K562 (cell line): ENCODE measurements at regions not wholly inside any gene's neighbourhood (a gene's known extent, or its start where the extent isn't known, plus 50 kb on each side); places are given as distances from the start of the nearest gene placed in this dataset.

ENCODE experiments used
- ATAC-seq: fragments of 200-7000 bp; cut with Tn5 transposase; 3 replicates; pipeline ENCODE4 v1.9.1; 2020; ENCODE audit warnings: moderate library complexity
- BruUV-seq: library from RNA; stranded (reverse); fragments of 400-500 nt; replicated peaks from 2 replicates; lab custom pipeline; 2021; lab: Mats Ljungman, UMichigan
- CTCF ChIA-PET: fragments of 300-600 bp; formaldehyde crosslinking; extraction: SDS; loops from one replicate; lab custom pipeline; 2021; ENCODE audit warnings: low intra/inter-chr PET ratio; lab: Yijun Ruan, JAX
- POLR2A ChIA-PET: fragments of 300-600, 350-650 bp; sonication (Branson Sonifier 250); formaldehyde crosslinking; extraction: SDS; loops from one replicate; lab custom pipeline; 2021; ENCODE audit warnings: antibody characterized with exemption, inconsistent platforms; lab: Yijun Ruan, JAX
- DNase-seq, 4 experiments: peaks; one replicate each; pipeline versions ENCODE4 v3.0.0 to v3.0.0-alpha.2; 2011 to 2018; ENCODE audit warnings: low spot score in 3 of 4, mixed read lengths in 3 of 4; ENCODE audit errors: extremely low read depth in 1 of 4
- FAIRE-seq: peaks from 2 replicates; lab custom pipeline; 2011; peaks lifted over from hg19 to GRCh38; lab: Jason Lieb, UNC
- H2AFZ ChIP-seq: 2 replicates; pipeline ENCODE4 v1.6.0; 2011; ENCODE audit warnings: low read depth, low read length, control low read depth, inconsistent platforms
- H3K27ac ChIP-seq: fragments of 200-600 bp; 3 replicates; pipeline ENCODE4 v1.8.0; 2011; ENCODE audit warnings: low read depth, mild to moderate bottlenecking, control low read depth, inconsistent platforms, low read length, moderate library complexity, mixed read lengths; ENCODE audit errors: extremely low read depth
- H3K27me3 ChIP-seq, 2 experiments: fragments of 300-600 bp in 1 of 2; 2 replicates in 1 of 2; 3 replicates in 1 of 2; pipeline versions ENCODE4 v1.6.0 to v1.8.0; 2011; ENCODE audit warnings: inconsistent platforms in 2 of 2, low read length in 2 of 2, mild to moderate bottlenecking in 1 of 2, mixed read lengths in 1 of 2, moderate library complexity in 1 of 2; ENCODE audit not compliant: control insufficient read depth in 2 of 2, insufficient read depth in 2 of 2
- H3K36me3 ChIP-seq: fragments of 300-600 bp; 3 replicates; pipeline ENCODE4 v1.8.0; 2011; ENCODE audit warnings: mild to moderate bottlenecking, low read length, inconsistent platforms; ENCODE audit not compliant: control insufficient read depth, insufficient read depth
- H3K4me1 ChIP-seq, 2 experiments: fragments of 200-600 bp in 1 of 2; replicated peaks in 1 of 2; 2 replicates in 1 of 2; 3 replicates in 1 of 2; pipeline versions ENCODE4 v1.5.1 to v1.8.0; 2011; ENCODE audit warnings: inconsistent platforms in 2 of 2, low read length in 2 of 2, mild to moderate bottlenecking in 1 of 2, mixed read lengths in 1 of 2, moderate library complexity in 1 of 2; ENCODE audit not compliant: control insufficient read depth in 2 of 2, insufficient read depth in 2 of 2
- H3K4me2 ChIP-seq: 2 replicates; pipeline ENCODE4 v1.6.1; 2011; ENCODE audit warnings: low read length, control low read depth, inconsistent platforms, mixed read lengths; ENCODE audit not compliant: insufficient read depth
- H3K4me3 ChIP-seq: fragments of 200-600 bp; sonication (generic), shearing (Covaris generic); 2 replicates; pipeline ENCODE4 v1.5.1; 2016; ENCODE audit warnings: control low read depth, inconsistent platforms
- H3K79me2 ChIP-seq: fragments of 200-600 bp; 3 replicates; pipeline ENCODE4 v1.8.0; 2011; ENCODE audit warnings: low read length, inconsistent platforms; ENCODE audit not compliant: control insufficient read depth, insufficient read depth
- H3K9ac ChIP-seq, 2 experiments: 2 replicates each; pipeline versions ENCODE4 v1.6.0 to v1.6.1; 2011; ENCODE audit warnings: low read depth in 2 of 2, low read length in 2 of 2, control low read depth in 1 of 2, inconsistent platforms in 1 of 2, mild to moderate bottlenecking in 1 of 2, mixed read lengths in 1 of 2; ENCODE audit not compliant: insufficient read depth in 1 of 2
- H3K9me1 ChIP-seq: one replicate; pipeline ENCODE4 v1.6.0; 2011; ENCODE audit warnings: inconsistent platforms, mild to moderate bottlenecking, low read length, moderate library complexity; ENCODE audit not compliant: control insufficient read depth, insufficient read depth
- H3K9me3 ChIP-seq: replicated peaks from 2 replicates; pipeline ENCODE4 v1.5.1; 2011; ENCODE audit warnings: low read depth, low read length, inconsistent platforms; ENCODE audit not compliant: control insufficient read depth, insufficient read depth
- H4K20me1 ChIP-seq: replicated peaks from 2 replicates; pipeline ENCODE4 v1.6.1; 2011; ENCODE audit warnings: low read length, inconsistent platforms, mixed read lengths; ENCODE audit not compliant: control insufficient read depth, insufficient read depth
- ARID2 ChIP-seq: fragments of 450-650 bp; IDR thresholded peaks from 2 replicates; pipeline ENCODE4 v1.6.1; 2017; ENCODE audit warnings: antibody characterized with exemption, mild to moderate bottlenecking
- BRCA1 ChIP-seq, 2 experiments: fragments of 450-650 bp in 1 of 2; sonication (generic) in 1 of 2; formaldehyde crosslinking in 1 of 2; IDR thresholded peaks; 2 replicates each; pipeline versions ENCODE4 v1.5.0 to v1.6.1; 2017 to 2020; ENCODE audit warnings: mild to moderate bottlenecking in 1 of 2, missing genetic modification reagents in 1 of 2
- FOS ChIP-seq: IDR thresholded peaks from 3 replicates; pipeline ENCODE4 v1.6.1; 2011; ENCODE audit not compliant: insufficient read length; ENCODE audit errors: extremely low read depth
- HDAC8 ChIP-seq: fragments of 450-650 bp; IDR thresholded peaks from 2 replicates; pipeline ENCODE4 v1.6.1; 2016; ENCODE audit warnings: mild to moderate bottlenecking, missing genetic modification characterization, moderate library complexity, missing compliant biosample characterization
- OTX1 ChIP-seq: fragments of 450-650 bp; formaldehyde crosslinking; IDR thresholded peaks from 2 replicates; pipeline ENCODE4 v1.4.0; 2022; ENCODE audit warnings: mild to moderate bottlenecking
- XRCC3 ChIP-seq: fragments of 450-650 bp; IDR thresholded peaks from 2 replicates; pipeline ENCODE4 v1.6.1; 2017; ENCODE audit warnings: mild to moderate bottlenecking, moderate library complexity
- ZNF133 ChIP-seq: fragments of 250-450 bp; sonication (Bioruptor Pico); IDR thresholded peaks from 2 replicates; pipeline ENCODE4 v1.4.0; 2020; ENCODE audit warnings: mild to moderate bottlenecking
- ZNF431 ChIP-seq: sonication (generic); formaldehyde crosslinking; IDR thresholded peaks from 2 replicates; pipeline ENCODE4 v1.8.0; 2022; ENCODE audit warnings: mild to moderate bottlenecking, missing genetic modification reagents
- ZNF449 ChIP-seq: fragments of 250-450 bp; sonication (Bioruptor Pico); IDR thresholded peaks from 2 replicates; pipeline ENCODE4 v1.8.0; 2022; ENCODE audit warnings: moderate library complexity, mild to moderate bottlenecking, inconsistent platforms
- WGBS: fragments of 100-300 bp; shearing (Covaris generic); methylation state at CpG from one replicate; pipeline ENCODE4 v1.1.6; 2016; ENCODE audit warnings: low coverage, mixed read lengths; ENCODE audit not compliant: insufficient coverage; ENCODE audit errors: missing lambda C conversion rate; 5-methylcytosine and 5-hydroxymethylcytosine counted together
- in situ Hi-C: fragments of 300-500 bp; cut with MboI; formaldehyde crosslinking; loops from 4 replicates; pipeline ENCODE4 v1.15.0; 2018; ENCODE audit warnings: inconsistent platforms, mixed read lengths
- intact Hi-C: fragments of 100-400 bp; cut with micrococcal nuclease; formaldehyde crosslinking; loops from 2 replicates; pipeline ENCODE4 v1.14.2; 2022
- TF ChIP-seq, protein P1 (sequence below): sonication (generic); formaldehyde crosslinking; IDR thresholded peaks from 2 replicates; pipeline ENCODE4 v1.8.0; 2022; ENCODE audit warnings: mild to moderate bottlenecking, missing genetic modification reagents
- TF ChIP-seq, protein P2 (sequence below), 2 experiments: fragments of 450-650 bp; IDR thresholded peaks; 2 replicates each; pipeline ENCODE4 v1.6.1; 2016
- TF ChIP-seq, protein P3 (sequence below): fragments of 450-650 bp; conservative IDR thresholded peaks from 2 replicates; pipeline ENCODE4 v1.6.1; 2016; ENCODE audit warnings: missing genetic modification characterization, low read depth, mild to moderate bottlenecking, control low read depth, missing compliant biosample characterization
- TF ChIP-seq, protein P4 (sequence below): fragments of 450-650 bp; IDR thresholded peaks from 2 replicates; pipeline ENCODE4 v1.6.1; 2016; ENCODE audit warnings: low read depth, mild to moderate bottlenecking, moderate library complexity

DNA sequence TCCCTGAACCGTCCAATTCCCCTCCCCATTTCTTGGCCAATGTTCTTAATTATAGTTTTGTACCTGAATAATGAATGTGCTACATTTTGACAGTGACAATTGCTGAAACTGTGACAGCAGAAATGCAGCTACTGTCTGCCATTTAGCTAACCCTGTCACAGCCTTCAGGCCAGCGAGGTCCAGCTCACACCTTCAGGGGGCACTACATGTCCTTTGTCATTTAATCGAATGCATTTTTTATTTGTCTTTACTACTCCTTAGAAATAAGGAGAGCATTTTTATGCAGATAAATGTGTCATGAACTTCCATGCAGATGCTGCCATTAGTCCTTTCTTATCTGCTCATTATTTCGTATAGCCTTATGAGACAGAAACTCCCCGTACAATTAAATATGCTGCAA is 159.9 kb downstream of the MZT1 start:
- CTCF ChIA-PET: no interaction called here
- WGBS: 7% methylated on average over 5 of the region's 5 CpGs
- Histone ChIP-seq H3K9me3 (no peaks in the 10 kb centered on the region), H3K4me2 (no peak overlapping the region), H3K4me1 (no peaks in the 10 kb centered on the region), H3K4me3 (no peak overlapping the region), H3K9me1 (no peaks in the 10 kb centered on the region), H4K20me1 (no peaks in the 10 kb centered on the region), H3K9ac (no peak overlapping the region), H3K79me2 (no peaks in the 10 kb centered on the region), H3K27me3 (no peaks in the 10 kb centered on the region), H3K27ac (no peak overlapping the region), H3K36me3 (no peaks in the 10 kb centered on the region), H2AFZ (no peak overlapping the region)
- intact Hi-C loops (no loop called here), in situ Hi-C loops (no loop called here)
- ATAC-seq: no peak
- POLR2A ChIA-PET: no interaction called here
- DNase-seq: no peak
- BruUV-seq: no TSS peak
- FAIRE-seq: no peak
- TF ChIP-seq ARID2 (no peak), OTX1 (CRISPR knock-in tag) (no peak), ZNF449 (CRISPR knock-in tag) (no peak), BRCA1 (IDR thresholded peaks at IDR 0.05) (no peak), BRCA1 (CRISPR knock-in tag; IDR thresholded peaks at IDR 0.05) (no peak), ZNF133 (CRISPR knock-in tag) (no peak), XRCC3 (no peak), FOS (no peak), ZNF431 (no peak), HDAC8 (tag) (no peak)
- TF ChIP-seq, protein P1, sequence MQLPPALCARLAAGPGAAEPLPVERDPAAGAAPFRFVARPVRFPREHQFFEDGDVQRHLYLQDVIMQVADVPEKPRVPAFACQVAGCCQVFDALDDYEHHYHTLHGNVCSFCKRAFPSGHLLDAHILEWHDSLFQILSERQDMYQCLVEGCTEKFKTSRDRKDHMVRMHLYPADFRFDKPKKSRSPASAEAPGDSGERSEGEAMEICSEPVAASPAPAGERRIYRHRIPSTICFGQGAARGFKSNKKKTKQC: no peak
- TF ChIP-seq, protein P2, sequence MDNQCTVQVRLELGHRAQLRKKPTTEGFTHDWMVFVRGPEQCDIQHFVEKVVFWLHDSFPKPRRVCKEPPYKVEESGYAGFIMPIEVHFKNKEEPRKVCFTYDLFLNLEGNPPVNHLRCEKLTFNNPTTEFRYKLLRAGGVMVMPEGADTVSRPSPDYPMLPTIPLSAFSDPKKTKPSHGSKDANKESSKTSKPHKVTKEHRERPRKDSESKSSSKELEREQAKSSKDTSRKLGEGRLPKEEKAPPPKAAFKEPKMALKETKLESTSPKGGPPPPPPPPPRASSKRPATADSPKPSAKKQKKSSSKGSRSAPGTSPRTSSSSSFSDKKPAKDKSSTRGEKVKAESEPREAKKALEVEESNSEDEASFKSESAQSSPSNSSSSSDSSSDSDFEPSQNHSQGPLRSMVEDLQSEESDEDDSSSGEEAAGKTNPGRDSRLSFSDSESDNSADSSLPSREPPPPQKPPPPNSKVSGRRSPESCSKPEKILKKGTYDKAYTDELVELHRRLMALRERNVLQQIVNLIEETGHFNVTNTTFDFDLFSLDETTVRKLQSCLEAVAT (IDR thresholded peaks at IDR 0.05): no peak
- TF ChIP-seq, protein P3, sequence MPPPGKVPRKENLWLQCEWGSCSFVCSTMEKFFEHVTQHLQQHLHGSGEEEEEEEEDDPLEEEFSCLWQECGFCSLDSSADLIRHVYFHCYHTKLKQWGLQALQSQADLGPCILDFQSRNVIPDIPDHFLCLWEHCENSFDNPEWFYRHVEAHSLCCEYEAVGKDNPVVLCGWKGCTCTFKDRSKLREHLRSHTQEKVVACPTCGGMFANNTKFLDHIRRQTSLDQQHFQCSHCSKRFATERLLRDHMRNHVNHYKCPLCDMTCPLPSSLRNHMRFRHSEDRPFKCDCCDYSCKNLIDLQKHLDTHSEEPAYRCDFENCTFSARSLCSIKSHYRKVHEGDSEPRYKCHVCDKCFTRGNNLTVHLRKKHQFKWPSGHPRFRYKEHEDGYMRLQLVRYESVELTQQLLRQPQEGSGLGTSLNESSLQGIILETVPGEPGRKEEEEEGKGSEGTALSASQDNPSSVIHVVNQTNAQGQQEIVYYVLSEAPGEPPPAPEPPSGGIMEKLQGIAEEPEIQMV: no peak
- TF ChIP-seq, protein P4, sequence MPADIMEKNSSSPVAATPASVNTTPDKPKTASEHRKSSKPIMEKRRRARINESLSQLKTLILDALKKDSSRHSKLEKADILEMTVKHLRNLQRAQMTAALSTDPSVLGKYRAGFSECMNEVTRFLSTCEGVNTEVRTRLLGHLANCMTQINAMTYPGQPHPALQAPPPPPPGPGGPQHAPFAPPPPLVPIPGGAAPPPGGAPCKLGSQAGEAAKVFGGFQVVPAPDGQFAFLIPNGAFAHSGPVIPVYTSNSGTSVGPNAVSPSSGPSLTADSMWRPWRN: no peak
